SH-SY5Y (cell line): ENCODE measurements at regions not wholly inside any gene's neighbourhood (a gene's known extent, or its start where the extent isn't known, plus 50 kb on each side); places are given as distances from the start of the nearest gene placed in this dataset.

Experiments used
- GATA2 ChIP-seq: IDR thresholded peaks from 2 replicates; pipeline ENCODE4 v1.6.1; 2011; ENCODE audit warnings: mild to moderate bottlenecking, low read depth, low read length
- GATA3 ChIP-seq: IDR thresholded peaks from 2 replicates; pipeline ENCODE4 v1.6.1; 2011; ENCODE audit warnings: low read depth, mild to moderate bottlenecking, low read length, moderate library complexity

GRCh38 chrX:13120017-13120416, 75.6 kb upstream of the FAM9C start:
- TF ChIP-seq GATA3 (no peak), GATA2 (no peak)
